Renal pelvis (tissue), 1 donor: ENCODE measurements at regions not wholly inside any gene's neighbourhood (a gene's known extent, or its start where the extent isn't known, plus 50 kb on each side); places are given as distances from the start of the nearest gene placed in this dataset.
"Not testable (repeated sequence)": the region's sequence is repeated elsewhere in the genome, so short reads cannot be mapped to it uniquely, and the experiment has no call there.

Experiments used
- DNase-seq: peaks from one replicate; pipeline ENCODE4 v3.0.0-alpha.2; 2013

- no peak for DNase-seq
Observed at GRCh38 chr4:179678093-179678814, 2236.0 kb upstream of the AGA start.

DNA sequence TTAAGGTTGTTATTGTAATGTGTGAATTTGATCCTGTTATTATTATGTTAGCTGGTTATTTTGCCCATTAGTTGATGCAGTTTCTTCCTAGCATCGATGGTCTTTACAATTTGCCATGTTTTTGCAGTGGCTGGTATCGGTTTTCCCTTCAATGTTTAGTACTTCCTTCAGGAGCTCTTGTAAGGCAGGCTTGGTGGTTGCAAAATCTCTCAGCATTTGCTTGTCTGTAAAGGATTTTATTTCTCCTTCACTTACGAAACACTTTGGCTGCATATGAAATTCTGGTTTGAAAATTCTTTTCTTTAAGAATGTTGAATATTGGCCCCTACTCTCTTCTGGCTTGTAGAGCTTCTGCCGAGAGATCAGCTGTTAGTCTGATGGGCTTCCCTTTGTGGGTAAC, 2241.4 kb upstream of the AGA start:
- DNase-seq, result not testable (repeated sequence)

GRCh38 chr4:179692222-179692621, 2250.0 kb upstream of the AGA start:
- DNase-seq, result no peak

DNA sequence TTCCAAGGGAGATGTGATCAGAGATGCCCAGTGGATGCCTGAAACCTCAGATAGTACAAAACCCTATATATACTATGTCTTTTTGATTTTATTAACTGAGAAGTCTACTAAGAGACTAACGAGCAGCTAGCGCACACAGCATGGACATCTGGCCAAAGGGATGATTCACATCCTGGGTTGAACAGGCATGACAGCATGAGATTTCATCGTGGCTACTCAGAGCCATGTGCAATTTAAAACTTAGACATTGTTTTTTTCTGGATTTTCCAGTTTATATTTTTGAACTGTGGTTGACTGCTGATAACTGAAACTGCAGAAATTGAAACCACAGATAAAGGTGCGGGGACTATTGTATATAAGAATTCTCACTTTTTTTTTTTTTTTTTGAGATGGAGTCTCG, 2252.9 kb upstream of the AGA start:
- no peak for DNase-seq

- no peak for DNase-seq
Observed at GRCh38 chr4:179698321-179698720, 2256.1 kb upstream of the AGA start.

GRCh38 chr4:179709961-179710624, 2267.9 kb upstream of the AGA start:
- DNase-seq, result no peak

- DNase-seq, result no peak
Observed at GRCh38 chr4:179719766-179720450, 2277.7 kb upstream of the AGA start.

- DNase-seq, result not testable (repeated sequence)
Observed at GRCh38 chr4:179726491-179726890, 2284.3 kb upstream of the AGA start.

GRCh38 chr4:179728305-179728704, 2286.1 kb upstream of the AGA start:
- no peak for DNase-seq

DNA sequence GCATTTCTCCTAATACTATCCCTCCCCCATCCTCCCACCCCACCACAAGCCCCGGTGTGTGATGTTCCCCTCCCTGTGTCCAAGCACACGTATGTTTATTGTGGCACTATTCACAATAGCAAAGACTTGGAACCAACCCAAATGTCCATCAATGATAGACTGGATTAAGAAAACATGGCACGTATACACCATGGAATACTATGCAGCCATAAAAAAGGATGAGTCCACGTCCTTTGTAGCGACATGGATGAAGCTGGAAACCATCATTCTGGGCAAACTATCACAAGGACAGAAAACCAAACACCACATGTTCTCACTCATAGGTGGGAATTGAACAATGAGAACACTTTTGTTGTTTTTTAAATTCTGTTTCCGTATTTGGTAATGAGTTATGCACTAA, 2294.6 kb upstream of the AGA start:
- DNase-seq, result not testable (repeated sequence)

GRCh38 chr4:179738822-179739221, 2296.6 kb upstream of the AGA start:
- no peak for DNase-seq

DNA sequence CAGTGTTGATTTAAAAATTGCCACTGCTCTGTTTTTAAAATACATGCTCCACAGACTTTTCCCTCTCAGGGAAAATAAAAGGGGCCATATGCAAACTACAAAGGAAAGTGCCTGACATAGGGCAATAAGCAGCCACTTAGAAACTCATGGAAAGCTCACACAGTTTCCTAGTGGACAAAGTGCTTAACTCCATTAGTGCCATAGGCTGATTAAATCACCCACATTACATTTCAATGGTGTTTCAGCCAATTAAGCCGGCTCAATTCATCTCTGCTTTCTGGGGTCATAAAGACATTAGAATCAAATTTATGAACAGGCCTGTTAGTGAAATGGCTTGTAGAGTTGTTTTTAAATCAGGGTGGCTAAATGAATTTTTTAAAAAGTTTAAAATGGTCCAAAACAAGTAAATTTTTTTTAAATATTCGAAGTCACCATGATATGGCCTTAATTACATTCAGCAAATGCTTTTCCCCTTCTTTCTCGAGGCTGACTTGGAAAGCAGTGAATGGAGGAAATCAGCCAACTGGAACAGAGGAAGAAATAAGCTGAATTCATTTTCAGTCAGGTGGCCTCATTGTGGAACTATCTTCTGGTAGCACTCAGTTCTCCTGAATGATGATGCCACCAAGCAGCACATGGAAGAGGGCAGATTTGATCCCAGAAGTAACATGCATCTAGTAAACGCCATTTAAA, 2305.1 kb upstream of the AGA start:
- no peak for DNase-seq

DNA sequence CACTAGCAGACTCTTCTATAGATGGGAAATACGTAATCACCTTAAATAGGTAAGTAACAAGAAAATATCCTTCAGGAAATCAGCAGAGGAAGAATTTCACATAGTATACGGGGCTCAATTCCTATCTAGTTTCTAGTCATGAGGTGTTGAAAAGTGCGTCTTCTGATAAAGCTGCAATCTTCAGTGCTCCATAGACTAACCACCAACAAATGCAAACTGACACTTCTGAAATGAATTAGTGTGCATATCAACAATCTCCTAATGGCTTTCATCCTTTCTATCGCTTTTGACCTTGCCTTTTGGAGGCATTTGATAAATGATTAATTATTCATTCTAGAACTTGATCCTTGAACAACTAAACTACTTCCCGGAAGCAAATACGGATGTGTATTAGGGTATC, 2306.6 kb upstream of the AGA start:
- DNase-seq, result no peak

GRCh38 chr4:179750374-179750773, 2308.1 kb upstream of the AGA start:
- peak; percentile 7 for DNase-seq

DNA sequence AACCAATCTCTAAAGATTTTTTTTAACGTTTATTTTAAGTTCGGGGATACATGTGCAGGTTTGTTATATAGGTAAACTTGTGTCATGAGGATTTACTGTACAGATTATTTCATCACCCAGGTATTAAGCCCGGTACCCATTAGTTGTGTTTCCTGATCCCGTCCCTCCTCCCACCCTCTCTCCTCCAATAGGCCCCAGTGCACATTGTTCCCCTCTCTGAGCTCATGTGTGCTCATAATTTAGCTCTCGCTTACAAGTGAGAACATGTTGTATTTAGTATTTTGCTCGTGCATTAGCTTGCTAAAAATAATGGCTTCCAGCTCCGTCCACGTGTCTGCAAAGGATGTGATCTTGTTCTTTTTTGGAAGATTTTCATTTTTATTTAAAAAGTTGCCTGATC, 2309.4 kb upstream of the AGA start:
- DNase-seq, result no peak

DNA sequence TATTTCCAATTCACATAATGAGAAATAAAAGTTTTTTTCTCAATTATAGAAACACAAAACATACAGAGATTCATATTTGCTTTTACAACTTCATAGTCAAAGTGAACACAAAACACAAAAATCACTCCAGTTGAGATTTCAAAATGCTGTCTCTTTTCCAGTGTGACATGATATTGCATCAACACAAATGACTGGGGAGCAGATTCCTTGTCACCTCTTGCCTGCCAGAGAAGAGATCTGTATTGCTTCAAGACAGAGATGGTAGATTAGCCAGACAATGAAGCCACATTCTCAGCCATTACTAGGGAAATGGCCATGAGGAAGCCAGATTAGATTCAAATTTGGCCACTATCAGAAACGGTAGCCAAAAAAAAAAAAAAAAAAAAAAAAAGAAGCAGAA, 2313.1 kb upstream of the AGA start:
- no peak for DNase-seq

DNA sequence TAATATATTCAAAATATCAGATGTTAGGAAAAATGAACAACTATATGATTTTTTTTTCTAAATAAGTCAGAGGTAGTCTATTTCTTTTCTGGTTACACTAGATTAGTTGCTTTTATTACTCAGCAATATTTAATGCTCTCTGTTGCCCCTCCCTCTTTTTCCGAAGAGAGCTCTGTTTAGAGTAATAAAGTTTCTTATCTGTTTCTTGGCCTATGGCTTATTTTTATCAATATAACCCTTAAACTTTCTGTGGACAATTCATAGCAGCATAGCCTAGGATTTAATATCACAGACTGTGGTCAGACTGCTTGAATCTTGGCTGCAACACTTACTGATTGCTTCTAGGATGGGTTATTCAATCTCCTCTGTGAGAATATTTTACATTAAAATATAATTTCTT, 2315.4 kb upstream of the AGA start:
- DNase-seq, result no peak

DNA sequence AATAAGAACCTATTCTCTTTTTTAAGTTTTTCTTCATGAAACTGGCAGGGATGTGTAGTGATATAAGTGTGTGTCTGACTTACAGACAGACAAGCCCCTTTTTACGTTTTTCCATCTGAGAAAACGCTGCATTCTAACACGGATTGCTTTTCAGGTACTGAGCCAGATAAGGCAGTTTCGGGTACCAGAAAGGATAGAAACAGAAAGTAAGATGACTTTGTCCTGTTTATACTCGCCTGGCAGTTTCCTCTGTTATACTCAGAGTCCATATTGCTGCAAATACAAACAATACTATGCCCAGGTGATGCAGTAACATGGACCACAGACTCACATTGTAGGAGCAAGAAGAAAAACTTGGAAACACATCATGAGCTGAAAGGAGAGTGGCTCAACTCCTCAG, 2320.6 kb upstream of the AGA start:
- DNase-seq, result no peak

DNA sequence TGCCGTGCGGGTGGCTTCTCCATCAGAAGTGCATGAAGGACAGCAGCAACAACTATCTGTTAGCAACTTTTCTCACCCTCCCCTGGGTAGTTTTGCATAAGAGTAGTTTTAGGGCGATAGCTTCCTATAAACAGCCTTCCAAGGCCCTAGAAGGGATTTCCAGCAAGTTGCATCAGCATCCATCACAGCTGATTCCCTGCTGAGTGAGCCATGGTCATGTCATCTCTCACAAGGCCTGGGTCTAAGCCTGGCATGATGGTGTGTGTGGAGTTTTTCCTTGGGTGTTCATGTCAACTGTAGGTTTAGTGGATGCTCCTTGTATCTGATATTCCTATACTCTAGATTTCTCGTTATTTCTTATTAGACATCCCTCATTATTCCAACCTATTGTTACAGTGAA, 2324.7 kb upstream of the AGA start:
- DNase-seq, result no peak

- DNase-seq, result no peak
Observed at GRCh38 chr4:179768996-179769395, 2326.8 kb upstream of the AGA start.

DNA sequence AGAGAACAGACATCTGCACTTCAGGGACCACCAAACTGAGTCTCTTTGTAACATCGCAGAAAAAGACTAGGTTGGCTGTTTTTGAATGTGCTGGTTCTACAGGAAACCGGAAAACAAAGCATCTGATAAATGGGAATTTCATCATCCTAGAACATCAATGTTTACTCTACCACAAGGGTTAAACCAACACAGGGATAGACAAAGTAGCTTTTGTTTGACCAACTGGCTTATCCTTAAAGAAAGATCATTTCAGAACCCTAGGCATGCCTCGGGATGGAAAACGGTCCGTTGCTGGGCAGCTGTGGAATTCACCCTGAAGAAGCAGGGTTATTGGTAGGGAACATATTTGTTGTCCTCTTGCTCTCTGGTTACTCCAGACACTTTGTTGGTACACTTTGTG, 2355.5 kb upstream of the AGA start:
- DNase-seq, result no peak

- DNase-seq, result no peak
Observed at GRCh38 chr4:179803857-179804256, 2361.6 kb upstream of the AGA start.

DNA sequence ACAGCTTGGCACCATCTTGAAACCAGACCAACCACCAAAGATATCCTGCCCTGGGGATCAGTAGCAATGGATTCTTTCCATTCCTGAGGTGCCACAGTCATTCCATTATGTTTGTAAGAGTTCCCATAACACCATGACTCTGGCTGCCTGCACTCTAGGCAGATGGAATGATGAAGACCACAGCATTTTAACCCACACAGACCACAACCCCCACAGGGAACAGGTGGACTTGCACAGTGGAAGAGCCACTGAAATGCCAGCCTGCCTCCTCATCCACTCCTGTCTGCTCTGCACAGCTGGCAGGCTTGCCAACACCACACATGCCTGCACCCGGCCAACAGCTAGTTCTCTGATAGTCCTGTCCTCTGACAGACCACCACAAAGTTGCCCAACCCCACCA, 2362.2 kb upstream of the AGA start:
- DNase-seq, result no peak
